Non-pigmented ciliary epithelial cell (primary cell): ENCODE measurements at regions not wholly inside any gene's neighbourhood (a gene's known extent, or its start where the extent isn't known, plus 50 kb on each side); places are given as distances from the start of the nearest gene placed in this dataset.
"Not testable (repeated sequence)": the region's sequence is repeated elsewhere in the genome, so short reads cannot be mapped to it uniquely, and the experiment has no call there.

Experiments used
- DNase-seq: peaks from one replicate; pipeline ENCODE4 v3.0.0-alpha.2; 2010; ENCODE audit warnings: low read depth

DNA sequence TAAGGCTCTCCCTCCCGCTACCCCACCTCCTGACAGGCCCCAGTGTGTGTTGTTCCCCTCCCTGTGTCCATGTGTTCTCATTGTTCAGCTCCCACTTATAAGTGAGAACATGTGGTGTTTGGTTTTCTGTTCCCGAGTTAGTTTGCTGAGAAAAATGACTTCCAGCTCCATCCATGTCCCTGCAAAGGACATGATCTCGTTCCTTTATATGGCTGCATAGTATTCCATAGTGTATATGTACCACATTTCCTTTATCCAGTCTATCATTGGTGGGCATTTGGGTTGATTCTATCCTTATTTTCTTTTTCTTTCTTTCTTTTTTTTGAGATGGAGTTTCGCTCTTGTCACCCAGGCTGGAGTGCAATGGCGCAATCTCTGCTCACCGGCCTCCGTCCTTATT is 57.8 kb upstream of the RASSF3 start:
- DNase-seq, result not testable (repeated sequence)

DNA sequence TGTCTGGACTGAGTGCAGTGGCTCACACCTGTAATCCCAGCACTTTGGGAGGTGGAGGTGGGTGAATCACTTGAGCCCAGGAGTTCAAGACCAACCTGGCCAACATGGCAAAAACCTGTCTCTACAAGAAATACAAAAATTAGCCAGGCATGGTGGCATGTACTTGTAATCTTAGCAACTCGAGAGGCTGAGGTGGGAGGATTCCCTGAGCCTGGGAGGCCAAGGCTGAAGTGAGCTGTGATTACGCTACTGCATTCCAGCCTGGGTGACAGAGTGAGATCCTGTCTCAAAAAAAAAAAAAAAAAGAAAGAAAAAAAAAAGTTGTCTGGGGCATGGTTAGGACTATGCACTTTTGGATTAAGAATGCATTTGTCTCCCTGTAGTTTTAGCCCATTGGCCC is 56.6 kb upstream of the RASSF3 start:
- DNase-seq, result not testable (repeated sequence)

GRCh38 chr12:64556231-64556630 is 54.1 kb upstream of the RASSF3 start:
- no peak for DNase-seq

GRCh38 chr12:64558754-64559153 is 51.5 kb upstream of the RASSF3 start:
- DNase-seq, result no peak

- DNase-seq, result peak; percentile 91
Observed at GRCh38 chr12:64560396-64561301, 49.6 kb upstream of the RASSF3 start.
